ENCODE measurements at regions not wholly inside any gene's neighbourhood (a gene's known extent, or its start where the extent isn't known, plus 50 kb on each side); places are given as distances from the start of the nearest gene placed in this dataset.

GRCh38 chr21:28771790-28772501 lies 220.7 kb downstream of the LTN1 start:
- no peak overlapping the region for H3K4me3 ChIP-seq
- 12 to 32% (median 14%) methylated on average over 3 of the region's 3 CpGs for WGBS, 3 donors

GRCh38 chr21:28770867-28771661 lies 221.6 kb downstream of the LTN1 start:
- H3K36me3 ChIP-seq, result no peaks in the 10 kb centered on the region
- no peak overlapping the region for H3K27ac ChIP-seq
- H3K4me3 ChIP-seq, result no peak overlapping the region
- intact Hi-C loops (cut with DNase I), result no loop called here
- DNase-seq, result no peak
- 82 to 88% (median 82%) methylated on average over 5 of the region's 5 CpGs for WGBS, 3 donors
- no peaks in the 10 kb centered on the region for H3K9me3 ChIP-seq
- H3K4me1 ChIP-seq (ENCODE audit: insufficient read depth), result peaks cover 3% of the 10 kb centered on the region
- no peaks in the 10 kb centered on the region for H3K27me3 ChIP-seq
- TF ChIP-seq CTCF (IDR thresholded peaks at IDR 0.05), result no peak
- TF ChIP-seq POLR2A (IDR thresholded peaks at IDR 0.05), result no peak
- TF ChIP-seq EP300 (IDR thresholded peaks at IDR 0.05), result no peak

More at GRCh38 chr21:28771790-28772501, 220.7 kb downstream of the LTN1 start:
- intact Hi-C loops (cut with DNase I), result no loop called here
- TF ChIP-seq CTCF (IDR thresholded peaks at IDR 0.05) (no peak), POLR2A (IDR thresholded peaks at IDR 0.05) (no peak), EP300 (IDR thresholded peaks at IDR 0.05) (no peak)
- Histone ChIP-seq H3K36me3 (no peaks in the 10 kb centered on the region), H3K9me3 (no peaks in the 10 kb centered on the region), H3K27ac (no peak overlapping the region), H3K27me3 (no peaks in the 10 kb centered on the region), H3K4me1 (ENCODE audit: insufficient read depth) (peaks cover 3% of the 10 kb centered on the region)
- DNase-seq, result no peak

GRCh38 chr21:28769683-28770082 lies 223.0 kb downstream of the LTN1 start:
- Histone ChIP-seq H3K9me3 (no peaks in the 10 kb centered on the region), H3K36me3 (no peaks in the 10 kb centered on the region), H3K4me3 (no peak overlapping the region), H3K27me3 (no peaks in the 10 kb centered on the region), H3K4me1 (ENCODE audit: insufficient read depth) (peaks cover 3% of the 10 kb centered on the region), H3K27ac (no peak overlapping the region)
- no peak for DNase-seq
- TF ChIP-seq EP300 (IDR thresholded peaks at IDR 0.05) (no peak), CTCF (IDR thresholded peaks at IDR 0.05) (no peak), POLR2A (IDR thresholded peaks at IDR 0.05) (no peak)
- intact Hi-C loops (cut with DNase I), result no loop called here

GRCh38 chr21:28768753-28769152 lies 223.9 kb downstream of the LTN1 start:
- H3K27me3 ChIP-seq, result no peaks in the 10 kb centered on the region
- no peak overlapping the region for H3K4me3 ChIP-seq
- no peak overlapping the region for H3K27ac ChIP-seq
- TF ChIP-seq POLR2A (IDR thresholded peaks at IDR 0.05) (no peak), EP300 (IDR thresholded peaks at IDR 0.05) (no peak), CTCF (IDR thresholded peaks at IDR 0.05) (no peak)
- DNase-seq, result no peak
- H3K36me3 ChIP-seq, result no peaks in the 10 kb centered on the region
- intact Hi-C loops (cut with DNase I), result no loop called here
- no peaks in the 10 kb centered on the region for H3K9me3 ChIP-seq
- H3K4me1 ChIP-seq (ENCODE audit: insufficient read depth), result peaks cover 3% of the 10 kb centered on the region
